Fibroblast of mammary gland (primary cell): ENCODE measurements at regions not wholly inside any gene's neighbourhood (a gene's known extent, or its start where the extent isn't known, plus 50 kb on each side); places are given as distances from the start of the nearest gene placed in this dataset.
A peak's percentile ranks its signal among the peaks of the same experiment; 100 is the strongest.

Experiments
- DNase-seq: peaks from one replicate; pipeline ENCODE4 v3.0.0-alpha.2; 2010; ENCODE audit warnings: low read depth
- H3K4me3 ChIP-seq: 2 replicates; pipeline ENCODE4 v1.5.1; 2011; ENCODE audit warnings: low read depth, mild to moderate bottlenecking, low read length, moderate library complexity; ENCODE audit not compliant: control insufficient read depth
- CTCF ChIP-seq: conservative IDR thresholded peaks from 2 replicates; pipeline ENCODE4 v1.5.1; 2011; ENCODE audit warnings: low read depth, low read length, inconsistent platforms; ENCODE audit not compliant: control insufficient read depth, insufficient read depth

DNA sequence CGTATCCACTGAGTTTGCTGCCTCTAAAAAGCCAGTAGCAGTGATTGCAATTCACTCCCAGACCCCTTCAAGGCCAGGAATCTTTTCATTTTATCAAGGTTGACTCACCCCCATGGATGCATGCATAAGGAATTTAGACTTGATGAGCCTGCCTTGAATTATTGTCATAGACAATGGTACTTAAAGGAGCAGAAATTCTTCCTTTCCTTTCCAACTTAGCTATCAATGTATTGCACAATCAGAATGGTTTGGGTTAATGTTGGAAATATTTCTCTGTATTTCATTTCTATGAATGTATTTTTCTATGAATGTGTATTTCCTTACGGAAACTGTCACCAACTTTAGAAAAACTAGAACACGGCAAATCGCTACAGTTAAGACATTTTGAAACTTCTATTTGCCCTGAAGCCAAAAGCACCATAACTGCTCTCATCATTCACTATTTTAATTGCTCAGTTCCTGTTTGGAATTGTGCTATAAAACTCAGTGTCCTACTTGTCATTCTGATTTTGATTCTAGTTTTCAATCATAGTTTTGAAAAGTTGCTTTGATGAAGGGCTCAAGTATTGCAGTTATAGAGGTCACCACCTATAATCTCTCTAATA, 355.7 kb upstream of the AKR1E2 start:
- no peak overlapping the region for H3K4me3 ChIP-seq
- TF ChIP-seq CTCF, result peak; percentile 22
- peak; percentile 93 for DNase-seq

DNA sequence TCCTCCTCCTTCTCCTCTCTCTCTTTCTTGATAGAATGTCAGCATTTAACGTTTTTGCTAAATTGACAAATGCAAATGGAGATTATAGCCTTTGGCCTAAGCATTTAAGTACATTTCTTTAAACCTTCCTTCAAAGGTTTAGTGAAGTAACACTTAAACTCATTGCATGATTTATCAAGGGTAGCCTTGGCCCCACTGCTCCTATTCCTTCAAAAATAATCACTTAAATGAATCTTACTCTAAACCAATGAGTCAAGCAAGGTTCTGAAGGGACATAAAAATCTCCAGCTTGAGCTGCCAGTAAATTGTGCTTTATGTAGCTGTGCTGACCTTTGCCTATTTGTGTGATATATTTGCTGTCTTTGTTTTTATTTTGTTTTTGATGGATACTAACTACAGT, 358.5 kb upstream of the AKR1E2 start:
- no peak overlapping the region for H3K4me3 ChIP-seq
- no peak for TF ChIP-seq CTCF
- DNase-seq, result no peak

- no peak for DNase-seq
- TF ChIP-seq CTCF, result no peak
- no peak overlapping the region for H3K4me3 ChIP-seq
Observed at GRCh38 chr10:4460267-4460666, 365.7 kb upstream of the AKR1E2 start.

DNA sequence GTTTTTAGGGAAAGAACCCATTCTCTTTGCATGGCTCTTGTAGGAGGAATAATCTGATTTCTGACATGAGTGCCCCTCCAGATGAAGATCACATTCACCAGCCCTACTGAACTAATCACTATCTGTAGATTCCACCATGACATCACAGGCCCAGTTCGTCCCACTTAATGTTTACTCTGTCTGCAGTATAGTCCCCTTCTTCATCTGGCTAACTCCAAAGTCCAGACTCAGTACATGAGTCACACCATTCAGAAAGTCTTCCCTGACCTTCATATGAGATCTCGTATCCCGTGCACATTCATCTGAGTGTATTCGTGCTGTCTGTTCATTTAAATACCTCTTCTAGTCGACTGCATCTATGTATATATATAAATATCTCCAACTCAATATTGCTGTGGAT, 366.5 kb upstream of the AKR1E2 start:
- no peak for TF ChIP-seq CTCF
- DNase-seq, result peak; percentile 26
- no peak overlapping the region for H3K4me3 ChIP-seq

DNA sequence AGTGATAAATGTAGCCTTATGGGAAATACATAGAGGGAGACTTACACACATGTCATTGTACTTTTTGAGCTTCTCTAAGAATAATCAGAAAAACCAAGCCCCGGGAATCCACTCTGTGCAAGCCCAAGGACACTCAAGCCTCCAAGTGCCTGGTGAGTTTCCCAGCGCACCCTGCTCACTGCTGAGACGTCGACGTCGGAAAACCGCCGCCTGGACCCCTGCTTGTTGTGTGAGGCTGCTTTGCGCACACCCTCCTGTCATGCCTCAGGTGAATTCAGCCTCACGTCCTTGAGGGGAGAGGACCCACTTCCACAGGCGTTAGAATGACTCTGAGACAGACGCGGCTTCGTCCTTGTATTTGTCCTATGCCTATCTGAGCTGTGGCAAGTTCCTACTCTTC, 368.4 kb upstream of the AKR1E2 start:
- DNase-seq, result no peak
- TF ChIP-seq CTCF, result no peak

DNA sequence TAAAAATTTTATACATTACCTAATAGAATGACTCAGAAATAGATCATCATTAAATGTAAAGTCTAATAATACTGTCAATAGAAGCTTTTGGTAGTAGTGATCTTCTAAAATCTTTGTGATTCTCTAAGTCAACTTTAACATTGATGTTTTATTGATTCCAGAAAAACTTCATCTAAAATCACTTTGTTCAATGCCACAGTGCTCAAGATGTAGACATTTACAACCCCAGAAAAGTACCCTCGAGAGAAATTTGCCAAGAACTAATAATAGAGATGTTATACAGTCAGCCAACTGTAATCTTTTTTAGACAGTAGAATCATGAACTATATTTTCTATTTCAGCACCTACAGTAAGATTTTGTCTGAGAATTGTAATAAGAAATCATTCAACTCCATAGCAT, 369.2 kb upstream of the AKR1E2 start:
- no peak for TF ChIP-seq CTCF
- no peak overlapping the region for H3K4me3 ChIP-seq
- DNase-seq, result no peak

More for the DNA sequence above, 368.4 kb upstream of the AKR1E2 start:
- H3K4me3 ChIP-seq, result no peak overlapping the region

DNA sequence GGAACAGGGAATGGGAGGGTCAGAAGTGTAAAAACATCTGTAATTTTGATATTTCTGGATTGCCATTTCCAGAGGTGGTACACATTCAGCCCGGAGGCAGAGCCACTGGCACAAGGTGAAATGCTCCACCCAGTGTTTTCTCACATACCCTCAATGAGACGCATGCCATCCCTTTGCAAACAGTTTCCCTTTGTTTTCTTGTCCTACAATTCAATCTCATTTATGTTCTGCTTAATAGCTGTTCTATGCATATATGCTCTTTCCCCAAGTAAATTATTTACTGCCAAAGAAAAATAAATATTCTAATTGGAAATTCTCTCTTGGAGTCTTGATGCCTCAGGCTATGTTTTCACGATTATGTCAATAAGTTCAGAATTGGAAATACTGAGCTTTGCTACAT, 369.7 kb upstream of the AKR1E2 start:
- no peak overlapping the region for H3K4me3 ChIP-seq
- DNase-seq, result no peak
- no peak for TF ChIP-seq CTCF
